GM18498 (cell line): ENCODE measurements at regions not wholly inside any gene's neighbourhood (a gene's known extent, or its start where the extent isn't known, plus 50 kb on each side); places are given as distances from the start of the nearest gene placed in this dataset.

ENCODE experiments used
- ATAC-seq: cut with Tn5 transposase; IDR thresholded peaks from one replicate; pipeline ENCODE4 v1.9.1; 2021; ENCODE audit warnings: mild to moderate bottlenecking, moderate library complexity; ENCODE audit not compliant: unreplicated experiment

- ATAC-seq: no peak
These were observed 310.6 kb upstream of the EDIL3 start for GRCh38 chr5:84695330-84695729.

DNA sequence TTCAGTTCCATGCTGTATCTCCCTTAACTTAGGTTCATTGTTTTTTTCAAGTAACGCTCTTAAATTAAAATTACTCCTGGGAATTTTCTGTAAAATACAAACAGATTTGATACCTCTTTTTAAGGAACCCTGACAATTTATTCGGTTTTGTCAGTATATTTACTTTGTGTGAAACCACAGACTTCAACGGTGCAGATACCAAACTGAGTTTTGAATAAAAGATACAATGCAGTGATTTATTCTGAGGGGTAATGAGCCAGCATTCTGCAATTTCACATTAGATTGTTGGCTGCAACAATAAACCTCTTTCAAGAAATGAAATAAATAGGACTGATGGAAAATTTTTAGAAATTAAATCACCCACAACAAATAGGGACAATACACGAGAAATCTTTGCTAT, 308.6 kb upstream of the EDIL3 start:
- ATAC-seq: no peak

DNA sequence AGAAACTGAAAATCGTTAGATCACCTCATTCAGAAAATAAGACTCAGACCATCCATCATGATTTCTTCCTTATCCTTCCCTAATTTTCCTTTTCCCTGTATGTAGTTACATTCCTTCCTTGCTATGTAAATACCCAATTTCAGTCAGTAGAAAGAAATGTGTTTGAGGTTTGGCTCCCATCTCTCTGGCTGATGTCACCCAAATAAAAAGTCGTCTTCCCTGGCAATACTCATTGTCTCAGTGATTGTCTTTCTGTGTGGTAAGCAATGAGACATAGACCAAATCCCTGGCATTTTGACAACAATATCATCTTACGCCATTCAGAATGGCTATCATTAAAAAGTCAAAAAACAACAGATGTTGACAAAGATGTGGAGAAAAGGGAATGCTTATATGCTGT, 303.9 kb upstream of the EDIL3 start:
- no peak for ATAC-seq

DNA sequence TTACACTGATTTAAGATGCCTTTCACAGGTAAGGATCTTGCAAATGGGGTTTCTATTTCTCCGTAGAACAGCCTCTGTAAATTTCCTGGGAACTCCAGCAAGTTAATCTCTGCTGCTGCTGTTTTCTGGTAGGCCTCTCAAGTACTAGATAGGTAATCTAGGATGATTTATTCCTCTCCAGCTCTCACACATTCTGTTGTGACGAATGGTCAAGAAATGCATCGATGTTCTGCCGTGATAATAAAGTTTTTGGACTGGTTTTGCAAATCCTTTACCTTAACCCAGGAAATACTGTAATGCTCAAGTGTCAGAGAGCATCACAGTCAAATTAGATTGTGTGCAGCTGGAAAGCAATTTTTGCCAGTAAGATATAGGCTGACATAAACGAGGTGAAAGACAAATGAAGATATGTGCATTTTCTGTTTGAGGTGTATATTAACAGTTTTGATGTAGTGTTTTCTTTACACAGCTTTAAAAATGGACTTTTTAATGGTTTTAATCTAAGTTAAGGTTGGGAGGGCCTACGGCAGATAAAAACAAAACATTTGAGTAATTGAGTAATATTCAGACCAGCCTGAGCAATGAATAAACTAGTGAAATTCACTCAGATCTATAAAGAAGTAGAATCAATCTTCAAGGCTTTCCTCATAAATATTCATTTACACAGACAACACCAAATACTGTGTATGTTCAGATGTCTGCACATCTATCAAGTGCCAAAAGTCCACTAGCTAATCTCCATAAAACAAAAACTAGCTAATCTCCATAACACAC, 300.6 kb upstream of the EDIL3 start:
- no peak for ATAC-seq

DNA sequence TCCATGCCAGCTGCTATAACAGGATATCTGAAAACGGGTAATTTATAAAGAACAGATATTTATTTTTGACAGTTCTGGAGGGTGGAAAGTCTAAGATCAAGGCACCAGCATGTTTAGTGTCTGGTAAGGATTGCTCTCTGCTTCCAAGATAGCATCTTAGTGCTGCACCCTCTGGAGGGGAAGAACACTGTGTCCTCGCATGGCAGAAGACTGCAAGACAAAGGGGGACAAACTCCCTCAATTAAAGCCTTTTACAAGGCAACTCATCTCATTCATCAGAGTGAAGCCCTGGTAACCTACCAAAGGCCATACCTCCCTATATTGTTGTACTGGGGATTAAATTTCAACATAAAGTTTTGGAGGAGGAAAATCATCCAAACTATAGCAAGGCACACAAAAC, 298.9 kb upstream of the EDIL3 start:
- ATAC-seq: no peak

- ATAC-seq: no peak
These were observed 297.9 kb upstream of the EDIL3 start for GRCh38 chr5:84682531-84682930.

GRCh38 chr5:84680908-84681307, 296.2 kb upstream of the EDIL3 start:
- no peak for ATAC-seq

GRCh38 chr5:84673785-84674184, 289.1 kb upstream of the EDIL3 start:
- ATAC-seq: no peak

GRCh38 chr5:84667576-84667975, 282.9 kb upstream of the EDIL3 start:
- no peak for ATAC-seq

DNA sequence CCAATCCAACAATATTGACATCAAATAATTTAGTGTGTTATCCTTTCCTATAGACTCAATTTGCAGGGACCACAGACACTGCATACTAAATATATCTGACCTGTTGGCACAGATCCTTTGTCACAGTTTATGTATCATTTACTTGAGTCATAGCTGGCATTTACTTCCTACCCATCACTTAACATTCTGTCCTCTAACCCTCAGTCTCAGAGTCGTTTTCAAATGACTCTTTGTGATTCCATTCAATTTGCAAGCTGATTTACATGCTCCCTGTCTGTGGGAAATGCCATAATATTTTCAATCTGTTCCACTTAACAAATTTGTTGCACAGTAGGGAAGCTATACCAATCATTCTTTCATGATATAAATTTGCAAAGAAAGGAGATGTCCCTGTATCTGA, 265.7 kb upstream of the EDIL3 start:
- no peak for ATAC-seq

DNA sequence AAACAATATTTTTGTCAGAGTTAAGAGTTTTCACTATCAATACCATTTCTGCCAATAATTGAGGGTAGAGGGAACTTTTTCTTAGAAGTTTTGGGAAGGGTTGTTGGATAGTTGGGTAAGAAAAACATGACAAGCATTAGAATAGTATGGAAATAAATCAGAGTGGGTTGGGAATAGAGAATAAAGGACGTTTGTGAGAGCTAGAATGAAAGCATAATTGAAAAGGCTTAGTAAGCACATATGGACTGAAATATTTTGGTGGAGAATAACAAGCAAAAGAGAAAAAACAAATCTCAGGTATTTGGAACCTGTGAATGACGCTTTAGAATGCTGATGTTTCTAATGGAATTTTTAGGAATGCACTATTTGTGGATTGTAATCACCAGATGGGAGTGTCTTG, 262.9 kb upstream of the EDIL3 start:
- ATAC-seq: no peak

GRCh38 chr5:84642795-84643194, 258.1 kb upstream of the EDIL3 start:
- no peak for ATAC-seq

- no peak for ATAC-seq
These were observed 257.6 kb upstream of the EDIL3 start for GRCh38 chr5:84642324-84642723.

DNA sequence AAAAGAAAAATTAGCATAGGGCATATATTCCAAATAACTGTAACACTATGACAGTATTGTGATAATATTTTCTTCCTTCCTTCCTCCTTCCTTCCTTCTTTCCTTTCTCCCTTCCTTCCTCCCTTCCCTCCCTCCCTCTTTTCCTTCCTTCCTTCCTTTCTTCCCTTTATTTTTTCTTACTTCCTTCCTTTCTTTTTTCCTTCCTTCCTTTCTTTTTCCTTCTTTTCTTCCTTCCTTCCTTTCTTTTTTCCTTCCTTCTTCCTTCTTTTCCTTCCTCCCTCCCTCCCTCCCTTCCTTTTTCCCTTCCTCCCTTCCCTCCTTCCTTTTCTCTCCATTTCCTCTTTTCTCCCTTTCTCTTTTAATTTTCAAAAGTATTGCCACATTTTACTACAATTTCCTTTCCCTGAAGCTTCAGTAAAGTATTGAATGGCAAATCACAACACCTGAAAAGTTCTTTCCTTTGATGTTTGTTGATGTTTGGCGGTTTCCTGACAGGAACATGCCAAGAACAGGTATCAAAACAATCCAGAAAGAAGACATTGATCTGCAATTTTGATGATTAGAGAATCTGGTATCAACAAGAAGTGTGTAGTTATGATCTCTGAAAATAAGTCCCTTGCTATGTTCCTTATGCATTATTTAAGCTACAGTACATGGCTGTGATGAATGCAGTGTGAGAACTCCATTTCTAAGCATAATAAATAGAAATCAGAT, 253.1 kb upstream of the EDIL3 start:
- no peak for ATAC-seq

GRCh38 chr5:84635235-84636055, 250.8 kb upstream of the EDIL3 start:
- ATAC-seq: no peak

DNA sequence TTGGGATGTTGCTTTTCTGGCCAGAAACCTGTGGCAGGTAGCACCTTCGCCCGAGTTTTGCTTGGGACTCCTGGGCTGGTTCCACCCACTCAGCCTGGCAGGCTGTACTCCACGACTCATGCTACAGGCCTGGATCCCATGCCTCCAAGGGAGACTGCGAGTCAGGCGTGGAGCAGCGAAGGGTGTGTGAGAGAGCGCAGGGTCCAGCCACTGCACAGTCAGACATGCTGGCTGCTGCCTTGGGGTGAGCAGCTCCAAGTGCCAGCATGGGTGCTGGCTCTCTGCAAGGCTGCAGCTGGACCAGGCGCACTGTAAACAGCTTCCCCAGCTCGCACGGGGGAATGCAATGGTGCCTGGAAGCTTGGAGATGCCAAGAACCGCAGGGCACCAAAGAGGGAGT, 249.6 kb upstream of the EDIL3 start:
- ATAC-seq: no peak

- no peak for ATAC-seq
These were observed 247.7 kb upstream of the EDIL3 start for GRCh38 chr5:84632418-84632817.

DNA sequence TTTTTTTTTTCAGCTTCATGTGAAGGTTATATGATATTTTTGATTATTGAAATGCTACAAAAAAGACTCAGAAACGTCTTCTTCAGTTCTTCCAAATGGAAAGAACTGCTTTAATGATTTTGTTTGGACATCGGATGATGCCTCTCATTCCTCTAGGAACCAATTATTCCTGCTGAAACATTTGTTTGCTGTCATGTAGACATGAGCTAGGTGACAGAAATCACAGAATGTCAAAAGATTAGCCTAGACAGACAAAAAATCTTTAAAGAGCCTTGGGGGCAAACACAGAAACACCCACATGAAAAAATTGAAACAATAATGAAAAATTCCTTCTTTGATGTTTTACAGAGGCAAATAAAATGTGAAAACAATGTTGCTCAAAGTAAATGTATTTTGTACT, 244.2 kb upstream of the EDIL3 start:
- ATAC-seq: no peak

DNA sequence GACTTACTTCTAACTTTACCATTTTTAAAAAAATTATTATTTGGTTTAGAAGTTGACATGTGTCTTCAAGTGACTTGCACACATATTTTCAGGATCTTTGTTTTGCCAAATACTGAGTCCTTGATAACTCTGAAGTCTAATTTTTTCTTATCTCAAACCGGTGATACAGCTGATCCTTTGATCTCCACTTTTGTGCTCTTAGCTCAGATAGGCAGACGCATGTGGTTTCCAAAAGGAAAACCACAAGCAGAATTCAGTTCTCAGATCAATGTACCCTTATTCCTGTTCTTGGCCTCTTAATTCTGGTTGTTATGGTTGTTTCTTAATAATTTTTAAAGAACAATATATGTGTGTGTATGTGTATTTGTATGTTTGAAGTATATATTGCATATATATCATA, 238.3 kb upstream of the EDIL3 start:
- no peak for ATAC-seq

DNA sequence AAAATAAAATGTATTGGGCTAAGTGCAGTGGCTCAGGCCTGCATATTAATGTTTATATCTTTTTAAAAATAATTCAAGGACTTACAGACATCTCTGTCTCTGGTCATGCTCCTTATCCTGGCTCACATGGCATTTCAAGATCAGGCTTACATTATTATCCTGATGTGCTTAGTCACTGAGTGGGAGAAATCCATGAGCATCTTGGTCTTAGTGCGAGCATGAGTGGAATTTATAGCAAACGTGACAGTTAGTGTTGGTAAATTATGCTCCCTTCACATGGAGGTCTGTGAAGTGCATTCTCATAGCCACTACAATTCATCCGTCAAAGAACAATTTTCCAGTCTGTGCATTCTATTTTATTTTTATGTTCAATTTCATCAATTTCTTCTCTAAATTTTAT, 237.8 kb upstream of the EDIL3 start:
- no peak for ATAC-seq

DNA sequence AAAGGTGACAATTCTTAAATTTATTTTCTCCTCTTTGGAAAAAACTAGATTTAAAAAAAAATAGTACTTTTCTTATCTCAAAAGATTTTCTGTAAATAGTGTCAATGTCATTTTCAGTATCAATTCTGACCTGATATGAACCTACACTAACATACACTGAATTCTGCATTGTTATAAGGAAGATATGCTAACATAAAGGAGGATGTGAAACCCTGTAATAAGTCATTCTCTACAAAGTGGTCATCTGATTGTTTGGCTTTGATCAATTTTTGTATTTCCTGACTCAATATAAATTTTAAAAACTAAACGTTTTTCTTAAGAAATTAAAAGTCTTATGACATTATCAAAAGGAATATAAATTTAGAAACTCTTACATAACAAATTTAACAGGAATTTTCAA, 233.6 kb upstream of the EDIL3 start:
- ATAC-seq: no peak

GRCh38 chr5:84614906-84615305, 230.2 kb upstream of the EDIL3 start:
- ATAC-seq: no peak
